Stomach (tissue), 4 donors: ENCODE measurements at regions not wholly inside any gene's neighbourhood (a gene's known extent, or its start where the extent isn't known, plus 50 kb on each side); places are given as distances from the start of the nearest gene placed in this dataset.

Experiments used
- CTCF ChIP-seq, 7 experiments: fragments of 450-650 bp in 4 of 7; fragments of 200-600 bp in 3 of 7; sonication (generic) in 3 of 7; IDR thresholded peaks; one replicate each; pipeline ENCODE4 v1.5.1; 2016 to 2019; ENCODE audit warnings: antibody characterized with exemption in 7 of 7, control low read depth in 2 of 7, mild to moderate bottlenecking in 1 of 7
- POLR2A ChIP-seq, 4 donors: fragments of 450-650 bp; IDR thresholded peaks; one replicate each; pipeline ENCODE4 v1.6.1; 2016; ENCODE audit warnings: antibody characterized with exemption in 4 of 4, control low read depth in 2 of 4, mild to moderate bottlenecking in 1 of 4, moderate library complexity in 1 of 4
- POLR2AphosphoS5 ChIP-seq, 3 donors: sonication (generic); formaldehyde crosslinking; IDR thresholded peaks; one replicate each; pipeline ENCODE4 v1.6.1; 2016; ENCODE audit warnings: antibody characterized with exemption in 3 of 3

DNA sequence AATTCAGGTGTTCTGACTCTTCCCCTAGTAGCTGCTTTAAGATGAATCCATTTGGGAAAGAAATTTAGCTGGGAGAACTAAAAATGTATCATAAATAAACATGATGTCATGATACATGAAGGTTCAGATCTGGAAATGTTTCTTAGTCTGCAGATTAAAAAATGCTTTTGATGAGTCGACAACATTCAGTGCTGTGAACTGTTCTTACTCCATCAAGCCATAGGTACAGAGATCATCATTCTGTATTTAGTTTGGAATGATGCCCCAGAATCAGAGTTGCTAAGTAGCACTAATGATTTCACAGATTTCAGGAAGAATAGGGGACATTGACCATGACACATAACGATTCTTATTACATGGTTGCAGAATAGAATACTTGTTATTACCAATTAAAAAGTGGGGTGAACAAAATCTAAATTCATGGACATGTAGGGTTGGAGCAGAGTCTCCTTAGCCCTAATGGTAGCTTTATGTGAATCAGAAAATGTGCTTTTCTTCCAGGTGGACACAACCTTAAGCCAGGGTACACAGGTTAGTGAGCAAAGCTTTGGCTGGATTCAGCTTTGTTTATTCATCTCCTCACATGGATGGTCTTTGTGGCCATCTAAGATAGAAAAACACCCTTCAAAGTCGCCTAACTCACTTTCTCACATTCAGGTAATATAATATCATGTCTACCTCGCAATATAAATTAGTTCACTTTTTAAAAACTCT is 205.4 kb upstream of the SEL1L start:
- TF ChIP-seq POLR2A (IDR thresholded peaks at IDR 0.05) (no peak), POLR2AphosphoS5 (IDR thresholded peaks at IDR 0.05) (no peak), CTCF (IDR thresholded peaks at IDR 0.05) (no peak)
